ENCODE measurements at regions not wholly inside any gene's neighbourhood (a gene's known extent, or its start where the extent isn't known, plus 50 kb on each side); places are given as distances from the start of the nearest gene placed in this dataset.

DNA sequence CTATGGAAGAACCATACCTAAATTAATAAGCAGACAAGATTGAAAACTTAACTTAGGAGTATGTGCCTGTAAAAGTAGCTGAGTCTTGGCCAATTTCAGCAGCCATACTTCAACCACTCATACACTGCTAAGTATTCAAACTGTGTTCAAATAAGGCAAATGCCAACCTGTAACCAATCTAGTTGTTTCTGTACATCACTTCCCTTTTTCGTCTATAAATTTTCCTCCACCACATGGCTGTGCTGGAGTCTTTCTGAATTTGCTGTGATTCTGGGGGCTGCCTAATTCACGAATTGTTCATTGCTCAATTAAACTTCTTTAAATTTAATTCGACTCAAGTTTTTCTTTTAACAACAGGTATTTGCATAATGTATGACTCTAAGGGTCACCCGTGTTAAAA, 184.4 kb downstream of the PLK2 start:
- TF ChIP-seq, protein P1, sequence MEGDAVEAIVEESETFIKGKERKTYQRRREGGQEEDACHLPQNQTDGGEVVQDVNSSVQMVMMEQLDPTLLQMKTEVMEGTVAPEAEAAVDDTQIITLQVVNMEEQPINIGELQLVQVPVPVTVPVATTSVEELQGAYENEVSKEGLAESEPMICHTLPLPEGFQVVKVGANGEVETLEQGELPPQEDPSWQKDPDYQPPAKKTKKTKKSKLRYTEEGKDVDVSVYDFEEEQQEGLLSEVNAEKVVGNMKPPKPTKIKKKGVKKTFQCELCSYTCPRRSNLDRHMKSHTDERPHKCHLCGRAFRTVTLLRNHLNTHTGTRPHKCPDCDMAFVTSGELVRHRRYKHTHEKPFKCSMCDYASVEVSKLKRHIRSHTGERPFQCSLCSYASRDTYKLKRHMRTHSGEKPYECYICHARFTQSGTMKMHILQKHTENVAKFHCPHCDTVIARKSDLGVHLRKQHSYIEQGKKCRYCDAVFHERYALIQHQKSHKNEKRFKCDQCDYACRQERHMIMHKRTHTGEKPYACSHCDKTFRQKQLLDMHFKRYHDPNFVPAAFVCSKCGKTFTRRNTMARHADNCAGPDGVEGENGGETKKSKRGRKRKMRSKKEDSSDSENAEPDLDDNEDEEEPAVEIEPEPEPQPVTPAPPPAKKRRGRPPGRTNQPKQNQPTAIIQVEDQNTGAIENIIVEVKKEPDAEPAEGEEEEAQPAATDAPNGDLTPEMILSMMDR (IDR thresholded peaks at IDR 0.05), result no peak
- intact Hi-C loops (cut with DNase I), result no loop called here
- no peak overlapping the region for H3K4me3 ChIP-seq

GRCh38 chr5:58274191-58274590, 185.7 kb downstream of the PLK2 start:
- no peaks in the 10 kb centered on the region for H3K27me3 ChIP-seq (ENCODE audit: low read depth)
- intact Hi-C loops (cut with DNase I), result no loop called here
- DNase-seq (no peak), ATAC-seq (no peak)
- no peaks in the 10 kb centered on the region for H3K4me1 ChIP-seq
- H3K36me3 ChIP-seq, result no peaks in the 10 kb centered on the region
- TF ChIP-seq, protein P1 (IDR thresholded peaks at IDR 0.05), result no peak
- H3K27ac ChIP-seq, result no peak overlapping the region
- H3K9me3 ChIP-seq, result no peaks in the 10 kb centered on the region
- no peak overlapping the region for H3K4me3 ChIP-seq

More for the DNA sequence above, 184.4 kb downstream of the PLK2 start:
- H3K9me3 ChIP-seq, result no peaks in the 10 kb centered on the region
- H3K36me3 ChIP-seq, result no peaks in the 10 kb centered on the region
- no peak overlapping the region for H3K27ac ChIP-seq
- ATAC-seq (no peak), DNase-seq (no peak)
- H3K27me3 ChIP-seq (ENCODE audit: low read depth), result no peaks in the 10 kb centered on the region
- no peaks in the 10 kb centered on the region for H3K4me1 ChIP-seq

GRCh38 chr5:58273711-58274110, 186.2 kb downstream of the PLK2 start:
- ATAC-seq (no peak), DNase-seq (no peak)
- no peaks in the 10 kb centered on the region for H3K36me3 ChIP-seq
- H3K9me3 ChIP-seq, result no peaks in the 10 kb centered on the region
- no peak overlapping the region for H3K27ac ChIP-seq
- H3K27me3 ChIP-seq (ENCODE audit: low read depth), result no peaks in the 10 kb centered on the region
- intact Hi-C loops (cut with DNase I), result no loop called here
- H3K4me1 ChIP-seq, result no peaks in the 10 kb centered on the region
- H3K4me3 ChIP-seq, result no peak overlapping the region
- TF ChIP-seq, protein P1 (IDR thresholded peaks at IDR 0.05), result no peak

DNA sequence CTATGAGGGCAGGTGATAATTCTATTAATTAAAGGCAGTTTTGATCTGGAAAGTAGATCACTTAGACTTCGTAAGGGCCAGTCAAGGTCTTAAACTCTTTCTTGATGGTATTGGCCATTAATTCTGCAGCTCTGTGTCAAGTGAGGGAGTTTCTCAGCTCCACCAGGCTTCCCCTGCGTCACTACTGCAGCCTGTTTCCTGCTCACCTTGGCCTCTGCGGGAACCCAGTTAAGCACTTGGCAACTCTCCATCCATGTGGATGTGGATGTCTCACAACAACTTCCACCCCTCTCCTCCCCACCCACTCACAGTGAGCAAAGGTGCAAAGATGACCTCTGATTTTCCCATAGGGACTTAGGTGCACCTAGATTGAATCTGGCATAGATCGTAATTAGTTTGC, 191.6 kb downstream of the PLK2 start:
- no peaks in the 10 kb centered on the region for H3K4me1 ChIP-seq
- H3K9me3 ChIP-seq, result no peaks in the 10 kb centered on the region
- no peak for ATAC-seq
- no peak for DNase-seq
- H3K36me3 ChIP-seq, result no peaks in the 10 kb centered on the region
- intact Hi-C loops (cut with DNase I), result no loop called here
- H3K27ac ChIP-seq, result no peak overlapping the region
- no peaks in the 10 kb centered on the region for H3K27me3 ChIP-seq (ENCODE audit: low read depth)
- TF ChIP-seq, protein P1 (IDR thresholded peaks at IDR 0.05), result no peak
- H3K4me3 ChIP-seq, result no peak overlapping the region

- H3K27ac ChIP-seq, result no peak overlapping the region
- DNase-seq (no peak), ATAC-seq (no peak)
- TF ChIP-seq, protein P1 (IDR thresholded peaks at IDR 0.05), result no peak
- no peaks in the 10 kb centered on the region for H3K4me1 ChIP-seq
- intact Hi-C loops (cut with DNase I), result no loop called here
- H3K27me3 ChIP-seq (ENCODE audit: low read depth), result no peaks in the 10 kb centered on the region
- H3K4me3 ChIP-seq, result no peak overlapping the region
- H3K36me3 ChIP-seq, result no peaks in the 10 kb centered on the region
- no peaks in the 10 kb centered on the region for H3K9me3 ChIP-seq
Measured at GRCh38 chr5:58266402-58266801, 193.5 kb downstream of the PLK2 start.

Data from lower lobe of right lung (tissue), 2 donors.